H1 (cell line): ENCODE measurements at regions not wholly inside any gene's neighbourhood (a gene's known extent, or its start where the extent isn't known, plus 50 kb on each side); places are given as distances from the start of the nearest gene placed in this dataset.

Experiments used
- BRCA1 ChIP-seq: IDR thresholded peaks from 2 replicates; pipeline ENCODE4 v1.6.1; 2012; ENCODE audit warnings: low read depth, low read length, improper control_type of control experiment
- CBX5 ChIP-seq: fragments of 300-800, 300-1000 bp; sonication (generic); IDR thresholded peaks from 2 replicates; pipeline ENCODE4 v1.7.1; 2016; ENCODE audit warnings: antibody characterized with exemption, low read length, low read depth
- CHD1 ChIP-seq: IDR thresholded peaks from 2 replicates; pipeline ENCODE4 v1.6.1; 2012; ENCODE audit warnings: low read depth, low read length, improper control_type of control experiment
- E2F6 ChIP-seq: IDR thresholded peaks from 2 replicates; pipeline ENCODE4 v1.6.1; 2012; ENCODE audit warnings: inconsistent platforms
- EP300 ChIP-seq, 2 experiments: IDR thresholded peaks; 1 replicate in 1 of 2; 2 replicates in 1 of 2; pipeline ENCODE4 v1.6.1; 2011 to 2012; ENCODE audit warnings: low read depth in 2 of 2, low read length in 2 of 2, mild to moderate bottlenecking in 2 of 2, borderline replicate concordance in 1 of 2, inconsistent platforms in 1 of 2, moderate library complexity in 1 of 2
- EZH2 ChIP-seq: fragments of 200-600 bp; sonication (generic); IDR thresholded peaks from 2 replicates; pipeline ENCODE4 v1.7.1; 2012; ENCODE audit warnings: low read depth, mild to moderate bottlenecking, moderate library complexity, low read length, inconsistent platforms; ENCODE audit not compliant: severe bottlenecking
- GTF2F1 ChIP-seq: IDR thresholded peaks from 2 replicates; pipeline ENCODE4 v1.6.1; 2012; ENCODE audit warnings: low read depth, low read length, improper control_type of control experiment, borderline replicate concordance
- JUN ChIP-seq: IDR thresholded peaks from 2 replicates; pipeline ENCODE4 v1.6.1; 2011; ENCODE audit warnings: low read depth, mild to moderate bottlenecking, improper control_type of control experiment, low read length
- KDM1A ChIP-seq: fragments of 200-600, 300-600 bp; sonication (generic); IDR thresholded peaks from 2 replicates; pipeline ENCODE4 v1.7.1; 2016; ENCODE audit warnings: mild to moderate bottlenecking, low read length, borderline replicate concordance
- NRF1 ChIP-seq: IDR thresholded peaks from 2 replicates; pipeline ENCODE4 v1.6.1; 2011; ENCODE audit warnings: mild to moderate bottlenecking, low read depth, low read length, improper control_type of control experiment
- PHF8 ChIP-seq: fragments of 200-600 bp; sonication (generic); conservative IDR thresholded peaks from 2 replicates; pipeline ENCODE4 v1.7.1; 2012; ENCODE audit warnings: low read depth, mild to moderate bottlenecking, inconsistent platforms, low read length, moderate library complexity
- POLR2AphosphoS5 ChIP-seq: IDR thresholded peaks from 2 replicates; pipeline ENCODE4 v1.6.1; 2011; ENCODE audit warnings: low read depth, low read length
- TAF1 ChIP-seq: IDR thresholded peaks from 2 replicates; pipeline ENCODE4 v1.6.1; 2011; ENCODE audit warnings: mild to moderate bottlenecking, low read depth, low read length
- TBP ChIP-seq: IDR thresholded peaks from 2 replicates; pipeline ENCODE4 v1.6.1; 2011; ENCODE audit warnings: low read depth, low read length, improper control_type of control experiment

DNA sequence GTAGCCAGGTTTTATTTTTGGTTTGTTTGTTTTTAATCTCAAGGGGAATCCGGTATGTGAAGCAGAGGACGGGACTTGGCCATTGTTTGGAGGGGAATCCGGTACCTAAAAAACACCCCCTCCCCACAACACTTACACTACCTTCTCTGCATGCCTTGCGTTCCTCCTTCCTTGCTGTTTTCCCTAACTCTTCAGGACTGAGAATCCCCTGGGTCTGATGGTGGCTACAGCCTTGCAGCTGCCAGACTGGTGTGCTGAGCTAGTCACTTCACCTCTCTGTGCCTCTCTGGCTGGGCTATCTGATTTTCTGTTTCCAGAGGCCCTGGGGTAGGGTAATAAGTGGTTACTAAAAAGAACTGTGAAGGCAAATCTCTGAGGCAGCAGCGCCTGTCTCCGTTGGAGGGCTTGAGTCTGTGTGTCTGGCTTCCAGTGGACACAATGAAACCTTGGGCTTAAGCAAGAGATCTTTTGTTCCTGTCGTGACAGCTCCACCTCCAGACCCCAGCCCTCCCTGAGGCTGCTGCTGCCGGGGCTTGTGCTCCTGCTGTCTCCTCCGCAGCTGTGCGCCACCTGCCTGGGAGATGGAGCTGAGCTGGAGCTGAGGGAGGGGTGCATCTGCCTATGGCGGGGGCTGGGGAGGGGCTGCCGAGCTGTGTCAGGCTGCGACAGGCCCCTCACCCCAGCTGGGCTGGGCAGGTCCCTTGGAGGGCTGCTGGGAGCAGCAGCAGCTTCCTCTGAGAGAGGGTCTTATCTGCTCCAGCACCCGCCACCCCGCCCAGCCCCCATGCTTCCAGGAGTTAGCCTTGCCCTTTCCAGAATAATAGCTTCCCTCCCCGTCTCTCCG is 65.8 kb upstream of the CCDC167 start (continued):
- TF ChIP-seq KDM1A (no peak), POLR2AphosphoS5 (no peak), EZH2 (no peak), BRCA1 (no peak), CHD1 (no peak), CBX5 (no peak), TAF1 (peak; percentile 41; the same call in 1 of the 2 replicates), JUN (no peak), NRF1 (no peak), EP300 (IDR thresholded peaks at IDR 0.05; ENCODE audit: borderline replicate concordance in 1 of 2, low read depth in 2 of 2, low read length in 2 of 2) (no peak), PHF8 (no peak), E2F6 (no peak), GTF2F1 (no peak), TBP (no peak)
